ENCODE measurements at regions not wholly inside any gene's neighbourhood (a gene's known extent, or its start where the extent isn't known, plus 50 kb on each side); places are given as distances from the start of the nearest gene placed in this dataset.

- TF ChIP-seq ATF3 (IDR thresholded peaks at IDR 0.05) (no peak), ATF3 (CRISPR knock-in tag; conservative IDR thresholded peaks at IDR 0.05) (no peak), CTCF (IDR thresholded peaks at IDR 0.05 in 2 of 3, conservative IDR thresholded peaks at IDR 0.05 in 1 of 3; ENCODE audit: insufficient read depth in 2 of 3, low read depth in 1 of 3, low read length in 3 of 3) (peak; percentile 72 to 82 (median 74)), CHD2 (IDR thresholded peaks at IDR 0.05; ENCODE audit: low read depth, low read length) (no peak), NRF1 (conservative IDR thresholded peaks at IDR 0.05 in 1 of 2, IDR thresholded peaks at IDR 0.05 in 1 of 2) (peak in 1 of 2 experiments; percentile 22; a peak in 1 of 4 replicates), ARID2 (IDR thresholded peaks at IDR 0.05) (peak; percentile 53; the same call in 1 of the 2 replicates)
Measured at GRCh38 chr10:123559066-123559822, 106.9 kb upstream of the GPR26 start (continued).

GRCh38 chr10:123559823-123560092, 106.4 kb upstream of the GPR26 start:
- Histone ChIP-seq H3K36me3 (ENCODE audit: control insufficient read depth, insufficient read depth, low read length) (no peaks in the 10 kb centered on the region), H3K4me3 (no peak overlapping the region), H3K9me3 (replicated peaks; ENCODE audit: control insufficient read depth, insufficient read depth, low read depth, low read length) (no peaks in the 10 kb centered on the region), H3K4me1 (replicated peaks in 1 of 2; ENCODE audit: control insufficient read depth in 2 of 2, insufficient read depth in 2 of 2, low read length in 2 of 2) (peaks cover 0 to 8% of the 10 kb centered on the region in 2 experiments; a peak in 2 of 5 replicates), H2AFZ (ENCODE audit: low read depth, low read length) (no peak overlapping the region), H4K20me1 (replicated peaks; ENCODE audit: control insufficient read depth, insufficient read depth, low read length) (no peaks in the 10 kb centered on the region), H3K9ac (ENCODE audit: insufficient read depth in 1 of 2, low read depth in 2 of 2, low read length in 2 of 2) (no peak overlapping the region), H3K4me2 (ENCODE audit: insufficient read depth, low read length) (no peak overlapping the region), H3K27me3 (ENCODE audit: control insufficient read depth in 2 of 2, insufficient read depth in 2 of 2, low read length in 2 of 2) (peaks cover 0 to 15% of the 10 kb centered on the region in 2 experiments; a peak in 2 of 5 replicates), H3K9me1 (ENCODE audit: control insufficient read depth, insufficient read depth, low read length) (no peaks in the 10 kb centered on the region), H3K27ac (ENCODE audit: extremely low read depth, low read depth, low read length) (no peak overlapping the region), H3K79me2 (ENCODE audit: control insufficient read depth, insufficient read depth, low read length) (no peaks in the 10 kb centered on the region)
- in situ Hi-C loops (cut with MboI) = no loop called here
- CTCF ChIA-PET (ENCODE audit: low intra/inter-chr PET ratio) = interaction anchor here (0.6 to 4.5 kb wide), 2 partner anchors 516 to 901 kb away, joined by 3 to 28 read pairs; no protein-coding TSS in a partner anchor
- intact Hi-C loops (cut with micrococcal nuclease) = loop anchor here (1.0 kb wide), 1 partner anchor 516 kb away; no protein-coding TSS in a partner anchor
- no peak for TF ChIP-seq TFAP4 (CRISPR knock-in tag; IDR thresholded peaks at IDR 0.05; ENCODE audit: borderline replicate concordance)
- TF ChIP-seq ATF3 (IDR thresholded peaks at IDR 0.05) = peak; percentile 18; the same call in 1 of the 2 replicates
- no peak for TF ChIP-seq ATF3 (CRISPR knock-in tag; conservative IDR thresholded peaks at IDR 0.05)
- no peak for FAIRE-seq
- 4% methylated on average over 7 of the region's 7 CpGs for WGBS (ENCODE audit: insufficient coverage, low coverage, missing lambda C conversion rate)
- DNase-seq (ENCODE audit: extremely low read depth in 1 of 4, low spot score in 3 of 4) = no peak
- no peak for ATAC-seq
- POLR2A ChIA-PET = no interaction called here
- no TSS peak for BruUV-seq (replicated peaks)
